ENCODE measurements at regions not wholly inside any gene's neighbourhood (a gene's known extent, or its start where the extent isn't known, plus 50 kb on each side); places are given as distances from the start of the nearest gene placed in this dataset.

- Histone ChIP-seq H3K27ac (ENCODE audit: low read depth, low read length) (no peak overlapping the region), H3K14ac (ENCODE audit: low read length) (no peak overlapping the region), H3K9ac (ENCODE audit: low read length) (no peak overlapping the region), H3K4me1 (ENCODE audit: control insufficient read depth in 1 of 2, insufficient read depth in 2 of 2, low read length in 2 of 2) (no peaks in the 10 kb centered on the region), H3K4me2 (ENCODE audit: low read length) (no peak overlapping the region), H3K18ac (ENCODE audit: low read length) (no peak overlapping the region), H2BK120ac (ENCODE audit: insufficient read depth, low read length, poor library complexity) (no peak overlapping the region), H2AFZ (ENCODE audit: insufficient read depth, low read length, poor library complexity) (no peak overlapping the region), H4K12ac (ENCODE audit: low read depth, low read length) (no peak overlapping the region), H3K27me3 (ENCODE audit: insufficient read depth, low read length) (no peaks in the 10 kb centered on the region), H3K23ac (ENCODE audit: low read length) (no peak overlapping the region), H3K36me3 (ENCODE audit: control insufficient read depth in 1 of 2, insufficient read depth in 2 of 2, low read length in 2 of 2) (no peaks in the 10 kb centered on the region), H2BK5ac (ENCODE audit: low read depth, low read length, poor library complexity) (no peak overlapping the region), H3K4ac (ENCODE audit: low read depth, low read length) (no peak overlapping the region), H4K8ac (ENCODE audit: low read depth, low read length) (no peak overlapping the region), H3K79me1 (ENCODE audit: low read length) (no peaks in the 10 kb centered on the region), H3K79me2 (ENCODE audit: control insufficient read depth, insufficient read depth, low read length, poor library complexity) (no peaks in the 10 kb centered on the region), H3K9me3 (ENCODE audit: insufficient read depth, low read depth, low read length) (no peaks in the 10 kb centered on the region), H2BK12ac (ENCODE audit: low read length) (no peak overlapping the region), H2AK5ac (ENCODE audit: low read length) (no peak overlapping the region), H3K4me3 (ENCODE audit: low read depth, low read length) (no peak overlapping the region), H4K91ac (ENCODE audit: low read depth, low read length) (no peak overlapping the region)
- DNase-seq: no peak
- WGBS (ENCODE audit: extremely low coverage, insufficient coverage, insufficient read length): no CpG with 5 or more reads among the region's 4 CpGs
These were observed 98.6 kb downstream of the MAT2B start for GRCh38 chr5:163604013-163604412.

- no peak overlapping the region for H3K23ac ChIP-seq (ENCODE audit: low read length)
- H3K27ac ChIP-seq (ENCODE audit: low read depth, low read length): no peak overlapping the region
- no peak overlapping the region for H2BK5ac ChIP-seq (ENCODE audit: low read depth, low read length, poor library complexity)
- no CpG with 5 or more reads among the region's 4 CpGs for WGBS (ENCODE audit: extremely low coverage, insufficient coverage, insufficient read length)
- H3K9me3 ChIP-seq (ENCODE audit: insufficient read depth, low read depth, low read length): no peaks in the 10 kb centered on the region
- H3K4ac ChIP-seq (ENCODE audit: low read depth, low read length): no peak overlapping the region
- H2BK12ac ChIP-seq (ENCODE audit: low read length): no peak overlapping the region
- no peak overlapping the region for H3K4me3 ChIP-seq (ENCODE audit: low read depth, low read length)
- H3K79me2 ChIP-seq (ENCODE audit: control insufficient read depth, insufficient read depth, low read length, poor library complexity): no peaks in the 10 kb centered on the region
- no peaks in the 10 kb centered on the region for H3K4me1 ChIP-seq (ENCODE audit: control insufficient read depth in 1 of 2, insufficient read depth in 2 of 2, low read length in 2 of 2)
- peak in 1 of 2 donors; percentile 59 for DNase-seq
- H2AFZ ChIP-seq (ENCODE audit: insufficient read depth, low read length, poor library complexity): no peak overlapping the region
- H3K18ac ChIP-seq (ENCODE audit: low read length): no peak overlapping the region
- no peak overlapping the region for H4K8ac ChIP-seq (ENCODE audit: low read depth, low read length)
- H2BK120ac ChIP-seq (ENCODE audit: insufficient read depth, low read length, poor library complexity): no peak overlapping the region
- no peaks in the 10 kb centered on the region for H3K27me3 ChIP-seq (ENCODE audit: insufficient read depth, low read length)
- H4K12ac ChIP-seq (ENCODE audit: low read depth, low read length): no peak overlapping the region
- no peaks in the 10 kb centered on the region for H3K79me1 ChIP-seq (ENCODE audit: low read length)
- H3K4me2 ChIP-seq (ENCODE audit: low read length): no peak overlapping the region
- H3K9ac ChIP-seq (ENCODE audit: low read length): no peak overlapping the region
- no peak overlapping the region for H4K91ac ChIP-seq (ENCODE audit: low read depth, low read length)
- H3K14ac ChIP-seq (ENCODE audit: low read length): no peak overlapping the region
- H3K36me3 ChIP-seq (ENCODE audit: control insufficient read depth in 1 of 2, insufficient read depth in 2 of 2, low read length in 2 of 2): no peaks in the 10 kb centered on the region
- H2AK5ac ChIP-seq (ENCODE audit: low read length): no peak overlapping the region
These were observed 101.8 kb downstream of the MAT2B start for GRCh38 chr5:163607256-163607655.

- H3K36me3 ChIP-seq (ENCODE audit: control insufficient read depth in 1 of 2, insufficient read depth in 2 of 2, low read length in 2 of 2): no peaks in the 10 kb centered on the region
- no peak overlapping the region for H2BK5ac ChIP-seq (ENCODE audit: low read depth, low read length, poor library complexity)
- H3K27ac ChIP-seq (ENCODE audit: low read depth, low read length): no peak overlapping the region
- no peak overlapping the region for H3K4me3 ChIP-seq (ENCODE audit: low read depth, low read length)
- no peak overlapping the region for H3K23ac ChIP-seq (ENCODE audit: low read length)
- H3K4me2 ChIP-seq (ENCODE audit: low read length): no peak overlapping the region
- peak in 1 of 2 donors; percentile 64 for DNase-seq
- H2BK12ac ChIP-seq (ENCODE audit: low read length): no peak overlapping the region
- no peak overlapping the region for H3K14ac ChIP-seq (ENCODE audit: low read length)
- H4K91ac ChIP-seq (ENCODE audit: low read depth, low read length): no peak overlapping the region
- no peak overlapping the region for H3K4ac ChIP-seq (ENCODE audit: low read depth, low read length)
- no peak overlapping the region for H3K9ac ChIP-seq (ENCODE audit: low read length)
- no peak overlapping the region for H2AFZ ChIP-seq (ENCODE audit: insufficient read depth, low read length, poor library complexity)
- no peaks in the 10 kb centered on the region for H3K4me1 ChIP-seq (ENCODE audit: control insufficient read depth in 1 of 2, insufficient read depth in 2 of 2, low read length in 2 of 2)
- H4K8ac ChIP-seq (ENCODE audit: low read depth, low read length): no peak overlapping the region
- no peaks in the 10 kb centered on the region for H3K9me3 ChIP-seq (ENCODE audit: insufficient read depth, low read depth, low read length)
- H3K79me2 ChIP-seq (ENCODE audit: control insufficient read depth, insufficient read depth, low read length, poor library complexity): no peaks in the 10 kb centered on the region
- no peak overlapping the region for H2BK120ac ChIP-seq (ENCODE audit: insufficient read depth, low read length, poor library complexity)
- H2AK5ac ChIP-seq (ENCODE audit: low read length): no peak overlapping the region
- no peak overlapping the region for H3K18ac ChIP-seq (ENCODE audit: low read length)
- H4K12ac ChIP-seq (ENCODE audit: low read depth, low read length): no peak overlapping the region
- no peaks in the 10 kb centered on the region for H3K79me1 ChIP-seq (ENCODE audit: low read length)
- H3K27me3 ChIP-seq (ENCODE audit: insufficient read depth, low read length): no peaks in the 10 kb centered on the region
These were observed 103.2 kb downstream of the MAT2B start for GRCh38 chr5:163608621-163609020.

GRCh38 chr5:163609910-163610309 lies 104.5 kb downstream of the MAT2B start:
- no peak overlapping the region for H2BK120ac ChIP-seq (ENCODE audit: insufficient read depth, low read length, poor library complexity)
- no peak overlapping the region for H4K91ac ChIP-seq (ENCODE audit: low read depth, low read length)
- H3K27ac ChIP-seq (ENCODE audit: low read depth, low read length): no peak overlapping the region
- H3K4me2 ChIP-seq (ENCODE audit: low read length): no peak overlapping the region
- no peak overlapping the region for H3K9ac ChIP-seq (ENCODE audit: low read length)
- no peak overlapping the region for H3K23ac ChIP-seq (ENCODE audit: low read length)
- H2AFZ ChIP-seq (ENCODE audit: insufficient read depth, low read length, poor library complexity): no peak overlapping the region
- H3K79me2 ChIP-seq (ENCODE audit: control insufficient read depth, insufficient read depth, low read length, poor library complexity): no peaks in the 10 kb centered on the region
- no peaks in the 10 kb centered on the region for H3K36me3 ChIP-seq (ENCODE audit: control insufficient read depth in 1 of 2, insufficient read depth in 2 of 2, low read length in 2 of 2)
- no peaks in the 10 kb centered on the region for H3K9me3 ChIP-seq (ENCODE audit: insufficient read depth, low read depth, low read length)
- H3K18ac ChIP-seq (ENCODE audit: low read length): no peak overlapping the region
- no peak overlapping the region for H2AK5ac ChIP-seq (ENCODE audit: low read length)
- no peak overlapping the region for H4K12ac ChIP-seq (ENCODE audit: low read depth, low read length)
- DNase-seq: no peak
- H3K4ac ChIP-seq (ENCODE audit: low read depth, low read length): no peak overlapping the region
- H3K79me1 ChIP-seq (ENCODE audit: low read length): no peaks in the 10 kb centered on the region
- H3K4me1 ChIP-seq (ENCODE audit: control insufficient read depth in 1 of 2, insufficient read depth in 2 of 2, low read length in 2 of 2): no peaks in the 10 kb centered on the region
- H3K14ac ChIP-seq (ENCODE audit: low read length): no peak overlapping the region
- no peak overlapping the region for H3K4me3 ChIP-seq (ENCODE audit: low read depth, low read length)
- no peak overlapping the region for H2BK12ac ChIP-seq (ENCODE audit: low read length)
- H4K8ac ChIP-seq (ENCODE audit: low read depth, low read length): no peak overlapping the region
- H3K27me3 ChIP-seq (ENCODE audit: insufficient read depth, low read length): no peaks in the 10 kb centered on the region
- H2BK5ac ChIP-seq (ENCODE audit: low read depth, low read length, poor library complexity): no peak overlapping the region
- WGBS (ENCODE audit: extremely low coverage, insufficient coverage, insufficient read length): no CpG with 5 or more reads among the region's 1 CpG

All from trophoblast cell (in vitro differentiated cells and primary cell).